ENCODE measurements at regions not wholly inside any gene's neighbourhood (a gene's known extent, or its start where the extent isn't known, plus 50 kb on each side); places are given as distances from the start of the nearest gene placed in this dataset.

DNA sequence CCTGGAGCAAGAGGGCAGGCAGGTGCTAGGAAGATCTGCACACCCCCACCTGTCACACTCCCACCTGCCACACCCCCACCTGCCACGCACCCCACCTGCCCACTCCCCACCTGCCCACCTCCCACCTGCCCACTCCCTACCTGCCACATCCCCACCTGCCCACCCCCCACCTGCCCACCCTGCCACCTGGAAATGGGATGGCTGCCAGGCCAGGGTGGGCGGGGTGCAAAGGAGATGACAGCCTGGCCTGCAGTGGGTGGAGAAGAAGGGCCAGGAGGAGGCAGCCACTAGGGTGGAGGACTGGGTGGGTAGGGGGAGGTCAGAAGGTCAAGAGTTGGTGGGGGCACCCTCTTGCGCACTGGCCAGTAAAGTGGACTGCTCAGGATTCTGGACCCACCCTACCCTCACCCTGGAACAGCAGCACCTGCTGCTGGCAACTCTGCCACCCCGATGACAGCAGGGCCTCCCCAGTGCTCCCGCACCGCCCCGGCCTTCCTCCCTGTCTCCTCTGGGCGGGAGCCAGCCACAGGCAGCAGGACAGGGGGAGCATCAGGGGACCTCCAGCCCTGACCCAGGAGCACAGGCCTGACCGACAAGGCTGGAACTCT is 66.8 kb upstream of the NKX1-1 start:
- DNase-seq: no peak

- DNase-seq: no peak
Observed at GRCh38 chr4:1472148-1472797, 66.0 kb upstream of the NKX1-1 start.

- no peak for DNase-seq
Observed at GRCh38 chr4:1471443-1472147, 65.4 kb upstream of the NKX1-1 start.

DNA sequence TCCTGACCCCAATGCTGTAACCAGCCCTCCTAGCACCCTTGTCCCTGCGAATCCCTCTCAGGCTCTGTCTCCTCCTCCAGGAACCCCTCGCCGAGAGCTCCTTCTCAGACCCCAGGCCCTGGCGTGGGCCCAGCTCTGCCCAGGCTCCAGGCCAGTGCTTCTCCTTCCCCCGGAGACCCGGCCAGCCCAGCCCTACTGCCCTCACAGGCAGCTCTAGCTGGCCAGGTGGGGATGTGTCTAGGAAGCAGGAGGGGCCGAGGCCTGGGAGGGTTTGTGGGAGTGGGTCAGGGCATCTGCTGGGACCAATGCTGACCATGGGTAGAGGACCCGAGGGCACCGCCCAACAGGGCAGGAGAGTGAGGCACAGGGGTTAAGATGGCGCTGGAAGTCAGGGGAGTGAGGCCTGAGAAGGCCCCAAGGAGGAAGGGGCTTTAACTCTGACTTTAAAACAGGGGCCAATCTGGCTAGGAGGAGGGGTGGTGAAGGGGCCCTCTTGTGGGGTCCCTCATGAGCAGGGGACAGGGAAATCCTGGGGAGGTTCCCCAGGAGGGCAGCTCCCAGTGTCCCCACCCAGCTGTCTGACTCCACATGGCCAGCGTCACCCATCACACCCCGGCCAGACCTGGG is 64.7 kb upstream of the NKX1-1 start:
- DNase-seq: no peak

DNA sequence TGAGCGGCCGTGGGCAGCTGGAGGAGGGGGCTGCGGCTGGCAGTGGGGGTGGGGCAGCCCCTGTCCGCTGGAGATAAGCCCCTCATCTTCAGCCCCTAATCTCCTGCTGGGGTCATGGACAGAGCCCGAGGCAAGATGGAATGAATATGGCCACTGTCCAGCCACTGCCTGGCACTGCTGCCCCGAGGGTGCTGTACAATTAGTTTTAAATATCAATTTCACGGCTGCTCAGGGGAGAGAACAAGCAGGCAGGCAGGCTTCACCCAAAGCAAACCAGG is 64.1 kb upstream of the NKX1-1 start:
- no peak for DNase-seq

- DNase-seq: no peak
Observed at GRCh38 chr4:1469607-1470392, 63.6 kb upstream of the NKX1-1 start.

DNA sequence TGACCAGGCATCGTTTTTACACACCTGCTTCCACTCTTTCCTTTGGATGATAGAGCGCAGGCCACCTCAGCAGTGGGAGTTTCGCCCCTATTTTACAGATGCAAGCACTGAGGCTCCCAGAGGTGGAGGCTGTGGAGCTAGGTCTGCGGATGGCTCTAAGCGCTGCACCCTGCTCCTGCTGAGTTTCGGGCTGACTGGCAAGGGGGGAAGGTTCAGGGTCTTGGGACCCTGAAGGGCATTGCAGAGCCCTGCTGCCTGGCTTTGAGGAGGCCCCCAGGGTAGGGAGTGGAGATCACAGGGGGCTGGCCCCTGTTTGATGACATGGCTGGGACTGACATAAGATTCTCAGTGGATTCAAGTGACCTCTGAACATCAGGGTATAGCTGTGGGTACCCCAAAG is 62.8 kb upstream of the NKX1-1 start:
- no peak for DNase-seq

DNA sequence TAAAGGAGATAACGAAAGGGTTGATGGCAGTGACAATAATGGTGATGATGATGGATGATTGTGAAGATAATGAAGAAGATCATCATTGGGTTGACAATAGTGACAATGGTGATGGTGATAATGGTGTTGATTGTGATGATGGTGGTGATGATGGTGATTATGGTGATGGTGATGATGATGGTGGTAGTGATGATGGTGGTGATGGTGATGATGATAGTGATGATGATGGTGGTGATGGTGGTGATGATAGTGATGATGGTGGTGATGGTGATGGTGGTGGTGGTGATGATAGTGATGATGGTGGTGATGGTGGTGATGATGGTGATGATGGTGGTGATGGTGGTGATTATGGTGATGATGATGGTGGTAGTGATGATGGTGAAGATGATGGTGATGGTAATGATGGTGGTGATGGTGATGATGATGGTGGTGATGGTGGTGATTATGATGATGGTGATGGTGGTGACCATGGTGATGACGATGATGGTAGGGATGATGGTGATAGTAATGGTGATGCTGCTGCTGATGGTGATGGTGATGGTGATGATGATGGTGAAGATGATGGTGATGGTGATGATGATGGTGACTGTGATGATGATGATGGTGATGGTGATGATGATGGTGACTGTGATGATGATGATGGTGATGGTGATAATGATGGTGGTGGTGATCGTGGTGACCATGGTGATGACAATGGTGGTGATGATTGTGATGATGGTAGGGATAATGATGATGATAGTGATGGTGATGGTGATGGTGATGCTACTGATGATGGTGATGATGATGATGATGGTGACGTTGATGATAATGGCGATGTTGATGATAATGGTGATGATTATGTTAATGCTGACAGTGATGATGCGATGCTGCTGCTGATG is 61.6 kb upstream of the NKX1-1 start:
- DNase-seq: no peak

GRCh38 chr4:1466863-1467165 is 60.6 kb upstream of the NKX1-1 start:
- no peak for DNase-seq

GRCh38 chr4:1466034-1466862 is 60.0 kb upstream of the NKX1-1 start:
- DNase-seq: no peak

DNA sequence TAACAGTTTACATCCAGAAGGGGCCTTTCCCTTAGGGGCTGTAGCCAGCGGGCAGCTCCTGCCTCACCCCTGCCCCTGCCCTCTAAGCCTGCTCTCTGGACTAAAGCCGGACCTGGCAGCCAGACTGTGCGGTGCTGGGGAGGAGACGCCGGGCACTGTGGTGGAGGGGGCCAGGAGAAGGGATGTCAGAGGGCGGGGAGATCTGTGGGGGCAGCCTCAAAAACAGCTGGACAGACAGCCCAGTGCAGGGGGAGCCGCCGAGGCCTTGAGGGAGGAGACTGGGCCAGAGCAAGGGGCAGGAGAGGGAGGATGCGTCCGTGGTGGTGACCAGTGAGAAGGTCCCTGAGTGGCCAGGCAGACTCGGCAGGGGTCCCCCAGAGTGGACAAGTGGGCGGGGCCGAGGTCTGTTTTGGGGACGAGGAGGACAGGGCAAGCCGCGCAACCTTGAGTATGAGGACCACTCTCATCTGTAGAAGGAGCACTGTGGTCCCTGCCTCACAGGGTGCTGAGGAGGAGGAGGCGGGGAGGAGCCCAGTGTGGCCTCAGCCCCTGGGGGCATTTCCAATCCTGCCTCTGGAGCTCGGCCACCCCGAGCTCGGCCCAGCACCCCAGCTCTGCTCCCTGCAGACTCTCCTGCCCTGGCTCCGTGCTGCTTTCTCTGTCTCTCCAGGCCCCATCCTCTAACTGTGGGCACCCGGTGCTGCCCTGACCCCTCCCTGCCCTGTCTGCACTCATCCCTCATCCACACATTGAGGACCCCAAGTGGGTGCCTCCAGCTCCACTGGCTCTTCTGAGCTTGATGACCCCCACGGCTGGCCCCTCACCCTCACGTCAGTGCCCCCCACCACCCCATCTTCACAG is 59.2 kb upstream of the NKX1-1 start:
- no peak for DNase-seq

GRCh38 chr4:1464581-1465171 is 58.4 kb upstream of the NKX1-1 start:
- no peak for DNase-seq

GRCh38 chr4:1463927-1464540 is 57.8 kb upstream of the NKX1-1 start:
- no peak for DNase-seq

- no peak for DNase-seq
Observed at GRCh38 chr4:1463088-1463926, 57.1 kb upstream of the NKX1-1 start.

- DNase-seq: no peak
Observed at GRCh38 chr4:1462768-1463075, 56.5 kb upstream of the NKX1-1 start.

DNA sequence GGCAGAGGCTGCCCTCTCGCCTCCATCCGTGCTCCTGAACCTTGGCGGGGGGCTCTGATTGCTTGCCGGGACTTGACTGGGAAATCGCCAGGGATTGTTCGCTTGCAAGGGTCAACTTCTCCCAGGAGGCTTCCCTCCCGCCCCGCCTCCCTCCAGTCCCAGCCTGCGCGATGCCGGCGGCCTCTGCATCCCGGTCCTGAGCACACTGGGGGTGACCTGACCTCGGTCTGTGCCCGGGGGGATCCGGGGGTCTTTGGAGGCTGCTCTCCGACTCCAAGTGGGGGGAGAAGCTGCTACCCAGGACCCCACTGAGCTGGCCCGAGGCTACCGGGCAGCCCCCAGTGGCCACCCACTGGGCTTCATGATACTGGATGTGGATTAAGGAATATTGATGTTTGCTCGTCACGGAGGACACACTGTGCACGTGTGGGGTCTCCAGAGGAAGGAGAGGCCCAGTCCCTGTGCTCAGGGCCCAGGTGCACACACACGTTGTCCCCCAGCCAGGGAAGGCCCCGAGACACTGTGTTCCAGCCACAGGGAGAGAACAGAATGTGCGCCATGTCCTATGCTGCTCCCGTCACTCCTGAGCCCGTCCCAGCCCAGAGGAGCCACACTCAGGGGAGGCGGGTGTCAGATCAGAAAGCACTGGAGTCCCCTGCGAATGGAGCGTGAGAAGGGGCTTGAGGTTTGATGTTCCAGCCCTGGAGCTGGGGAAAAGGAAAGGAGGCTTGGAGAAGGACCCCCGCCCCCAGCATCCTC is 55.9 kb upstream of the NKX1-1 start:
- DNase-seq: no peak

- DNase-seq: no peak
Observed at GRCh38 chr4:1460967-1461868, 55.0 kb upstream of the NKX1-1 start.
